HEK293 (cell line): ENCODE measurements at regions not wholly inside any gene's neighbourhood (a gene's known extent, or its start where the extent isn't known, plus 50 kb on each side); places are given as distances from the start of the nearest gene placed in this dataset.

Experiments used
- CTCF ChIA-PET: fragments of 350-600 bp; formaldehyde crosslinking; extraction: SDS; loops from one replicate; lab custom pipeline; 2021; ENCODE audit warnings: antibody characterized with exemption; lab: Yijun Ruan, JAX
- POLR2A ChIA-PET: fragments of 300-600 bp; formaldehyde crosslinking; extraction: SDS; loops from one replicate; lab custom pipeline; 2020; ENCODE audit warnings: antibody characterized with exemption, inconsistent platforms; lab: Yijun Ruan, JAX
- H3K27ac ChIP-seq: fragments of 200-500 bp; sonication (Bioruptor generic); 2 replicates; pipeline ENCODE4 v1.5.1; 2014; ENCODE audit warnings: low read depth, low read length, control low read depth, inconsistent platforms; ENCODE audit errors: extremely low read depth
- H3K36me3 ChIP-seq, 2 experiments: fragments of 200-500 bp in 1 of 2; sonication (Bioruptor generic) in 1 of 2; 1 replicate in 1 of 2; 2 replicates in 1 of 2; pipeline ENCODE4 v1.5.1; 2014 to 2017; ENCODE audit warnings: inconsistent platforms in 2 of 2, low read length in 2 of 2; ENCODE audit not compliant: control insufficient read depth in 2 of 2, insufficient read depth in 1 of 2
- H3K4me1 ChIP-seq: fragments of 200-500 bp; sonication (Bioruptor generic); 2 replicates; pipeline ENCODE4 v1.5.1; 2014; ENCODE audit warnings: mild to moderate bottlenecking, low read length, inconsistent platforms; ENCODE audit not compliant: control insufficient read depth, insufficient read depth
- H3K4me3 ChIP-seq: 2 replicates; pipeline ENCODE4 v1.5.1; 2011; ENCODE audit warnings: low read depth, mild to moderate bottlenecking, control low read depth, low read length, moderate library complexity
- H3K9me3 ChIP-seq: fragments of 200-500 bp; sonication (Bioruptor generic); 2 replicates; pipeline ENCODE4 v1.5.1; 2014; ENCODE audit warnings: low read depth, low read length, inconsistent platforms; ENCODE audit not compliant: control insufficient read depth, insufficient read depth
- BCL11B ChIP-seq: fragments of 450-650 bp; formaldehyde crosslinking; IDR thresholded peaks from 2 replicates; pipeline ENCODE4 v1.5.1; 2016; ENCODE audit warnings: low read depth, missing biosample characterization, missing genetic modification characterization
- HOXD13 ChIP-seq: sonication (generic); formaldehyde crosslinking; IDR thresholded peaks from 2 replicates; pipeline ENCODE4 v1.8.0; 2022; ENCODE audit warnings: missing genetic modification reagents, borderline replicate concordance
- KLF17 ChIP-seq: fragments of 450-650 bp; formaldehyde crosslinking; IDR thresholded peaks from 2 replicates; pipeline ENCODE4 v1.5.1; 2016; ENCODE audit warnings: missing biosample characterization, missing genetic modification characterization
- MYNN ChIP-seq: fragments of 450-650 bp; formaldehyde crosslinking; IDR thresholded peaks from 2 replicates; pipeline ENCODE4 v1.5.1; 2016; ENCODE audit warnings: missing biosample characterization, missing genetic modification characterization, borderline replicate concordance
- PBX3 ChIP-seq: sonication (generic); formaldehyde crosslinking; IDR thresholded peaks from 2 replicates; pipeline ENCODE4 v1.8.1; 2022; ENCODE audit warnings: mild to moderate bottlenecking, moderate library complexity, missing genetic modification reagents
- ZBTB21 ChIP-seq: fragments of 450-650 bp; formaldehyde crosslinking; IDR thresholded peaks from 2 replicates; pipeline ENCODE4 v1.5.1; 2017; ENCODE audit warnings: missing biosample characterization, missing genetic modification characterization
- ZBTB26 ChIP-seq: fragments of 450-650 bp; formaldehyde crosslinking; optimal IDR thresholded peaks from 2 replicates; pipeline ENCODE3; 2016; ENCODE audit warnings: missing biosample characterization, mild to moderate bottlenecking, missing genetic modification characterization
- ZFP69B ChIP-seq: fragments of 450-650 bp; formaldehyde crosslinking; IDR thresholded peaks from 2 replicates; pipeline ENCODE4 v1.5.1; 2016; ENCODE audit warnings: missing biosample characterization, missing genetic modification characterization
- ZNF133 ChIP-seq: fragments of 450-650 bp; formaldehyde crosslinking; IDR thresholded peaks from 2 replicates; pipeline ENCODE4 v1.5.1; 2016; ENCODE audit warnings: missing biosample characterization, missing genetic modification characterization
- ZNF155 ChIP-seq: fragments of 450-650 bp; formaldehyde crosslinking; IDR thresholded peaks from 2 replicates; pipeline ENCODE4 v1.5.1; 2016; ENCODE audit warnings: missing biosample characterization, missing genetic modification characterization
- ZNF184 ChIP-seq: fragments of 450-650 bp; IDR thresholded peaks from 2 replicates; pipeline ENCODE4 v1.5.1; 2018; ENCODE audit warnings: missing biosample characterization, mild to moderate bottlenecking, missing genetic modification characterization
- ZNF2 ChIP-seq: fragments of 450-650 bp; formaldehyde crosslinking; IDR thresholded peaks from 2 replicates; pipeline ENCODE4 v1.5.1; 2016; ENCODE audit warnings: missing biosample characterization, missing genetic modification characterization
- ZNF335 ChIP-seq: fragments of 450-650 bp; formaldehyde crosslinking; conservative IDR thresholded peaks from 2 replicates; pipeline ENCODE4 v1.5.1; 2016; ENCODE audit warnings: missing biosample characterization, missing genetic modification characterization
- ZNF350 ChIP-seq: fragments of 450-650 bp; formaldehyde crosslinking; IDR thresholded peaks from 2 replicates; pipeline ENCODE4 v1.5.0; 2017; ENCODE audit warnings: missing biosample characterization, mild to moderate bottlenecking, missing genetic modification characterization
- ZNF416 ChIP-seq: fragments of 450-650 bp; formaldehyde crosslinking; IDR thresholded peaks from 2 replicates; pipeline ENCODE4 v1.5.1; 2016; ENCODE audit warnings: missing biosample characterization, missing genetic modification characterization
- ZNF433 ChIP-seq: fragments of 450-650 bp; formaldehyde crosslinking; IDR thresholded peaks from 2 replicates; pipeline ENCODE4 v1.5.1; 2016; ENCODE audit warnings: missing biosample characterization, missing genetic modification characterization, low read depth
- ZNF555 ChIP-seq: fragments of 450-650 bp; formaldehyde crosslinking; conservative IDR thresholded peaks from 2 replicates; pipeline ENCODE4 v1.5.1; 2017; ENCODE audit warnings: missing biosample characterization, mild to moderate bottlenecking, missing genetic modification characterization, inconsistent platforms
- ZNF558 ChIP-seq: fragments of 450-650 bp; formaldehyde crosslinking; IDR thresholded peaks from 2 replicates; pipeline ENCODE4 v1.5.1; 2016; ENCODE audit warnings: missing biosample characterization, missing genetic modification characterization
- ZNF610 ChIP-seq: fragments of 450-650 bp; formaldehyde crosslinking; IDR thresholded peaks from 2 replicates; pipeline ENCODE4 v1.5.1; 2016; ENCODE audit warnings: missing biosample characterization, missing genetic modification characterization, borderline replicate concordance
- ZNF670 ChIP-seq: fragments of 450-650 bp; formaldehyde crosslinking; IDR thresholded peaks from 2 replicates; pipeline ENCODE4 v1.5.1; 2016; ENCODE audit warnings: missing biosample characterization, missing genetic modification characterization, low read depth
- ZNF747 ChIP-seq: fragments of 450-650 bp; formaldehyde crosslinking; IDR thresholded peaks from 2 replicates; pipeline ENCODE4 v1.5.1; 2016; ENCODE audit warnings: missing biosample characterization, missing genetic modification characterization
- ZNF792 ChIP-seq: fragments of 450-650 bp; formaldehyde crosslinking; IDR thresholded peaks from 2 replicates; pipeline ENCODE4 v1.5.1; 2016; ENCODE audit warnings: missing biosample characterization, missing genetic modification characterization
- ZSCAN5A ChIP-seq: fragments of 450-650 bp; formaldehyde crosslinking; IDR thresholded peaks from 2 replicates; pipeline ENCODE4 v1.5.1; 2016; ENCODE audit warnings: missing biosample characterization, missing genetic modification characterization

- no peak for TF ChIP-seq ZBTB21 (tag by site-specific recombination)
Measured at GRCh38 chr2:236863729-236864126, 222.0 kb upstream of the COPS8 start (continued).

GRCh38 chr2:236865052-236865451 lies 220.6 kb upstream of the COPS8 start:
- ChIA-PET CTCF (no interaction called here), POLR2A (no interaction called here)
- TF ChIP-seq ZNF416 (tag by site-specific recombination) (no peak), KLF17 (tag by site-specific recombination) (no peak), ZNF747 (tag by site-specific recombination) (no peak), PBX3 (CRISPR knock-in tag) (no peak), MYNN (tag by site-specific recombination) (no peak), ZSCAN5A (tag by site-specific recombination) (no peak), ZNF670 (no peak), ZBTB26 (tag by site-specific recombination) (no peak), ZFP69B (no peak), ZNF155 (tag by site-specific recombination) (no peak), ZNF792 (no peak), ZNF335 (tag by site-specific recombination) (no peak), ZNF350 (no peak), ZNF555 (tag by site-specific recombination) (no peak), ZNF610 (tag by site-specific recombination) (no peak), ZNF558 (tag by site-specific recombination) (no peak), HOXD13 (CRISPR knock-in tag) (no peak), BCL11B (tag by site-specific recombination) (no peak)

GRCh38 chr2:236866542-236867340 lies 218.9 kb upstream of the COPS8 start:
- H3K36me3 ChIP-seq = no peaks in the 10 kb centered on the region
- no peaks in the 10 kb centered on the region for H3K4me1 ChIP-seq
- TF ChIP-seq ZNF433 (tag by site-specific recombination) (no peak), ZNF133 (tag by site-specific recombination) (no peak), HOXD13 (CRISPR knock-in tag) (no peak), ZNF184 (tag by site-specific recombination) (no peak), ZNF2 (tag by site-specific recombination) (no peak)
- H3K27ac ChIP-seq = no peak overlapping the region
- H3K9me3 ChIP-seq = no peaks in the 10 kb centered on the region
- POLR2A ChIA-PET = no interaction called here
- CTCF ChIA-PET = no interaction called here
- H3K4me3 ChIP-seq = no peak overlapping the region

More at GRCh38 chr2:236865052-236865451, 220.6 kb upstream of the COPS8 start:
- Histone ChIP-seq H3K27ac (no peak overlapping the region), H3K9me3 (no peaks in the 10 kb centered on the region), H3K4me3 (no peak overlapping the region), H3K4me1 (no peaks in the 10 kb centered on the region), H3K36me3 (no peaks in the 10 kb centered on the region)
